BE2C (cell line): ENCODE measurements at regions not wholly inside any gene's neighbourhood (a gene's known extent, or its start where the extent isn't known, plus 50 kb on each side); places are given as distances from the start of the nearest gene placed in this dataset.

Source experiments
- DNase-seq: peaks from one replicate; pipeline ENCODE4 v3.0.0-alpha.2; 2020
- H3K27me3 ChIP-seq: fragments of 250-450 bp; sonication (Bioruptor Pico); 2 replicates; pipeline ENCODE4 v1.5.1; 2020; ENCODE audit warnings: mild to moderate bottlenecking
- H3K36me3 ChIP-seq: fragments of 250-450 bp; sonication (Bioruptor Pico); 2 replicates; pipeline ENCODE4 v1.5.1; 2020; ENCODE audit warnings: mild to moderate bottlenecking
- H3K4me1 ChIP-seq: fragments of 250-450 bp; sonication (Bioruptor Pico); 2 replicates; pipeline ENCODE4 v1.5.1; 2020
- H3K4me3 ChIP-seq: 2 replicates; pipeline ENCODE4 v1.5.1; 2011; ENCODE audit warnings: low read depth, low read length
- H3K9me3 ChIP-seq: fragments of 250-450 bp; sonication (Bioruptor Pico); 2 replicates; pipeline ENCODE4 v1.5.1; 2020
- TF ChIP-seq, protein P1 (sequence below): IDR thresholded peaks from 2 replicates; pipeline ENCODE4 v1.5.1; 2012; ENCODE audit warnings: mild to moderate bottlenecking, low read depth, low read length

DNA sequence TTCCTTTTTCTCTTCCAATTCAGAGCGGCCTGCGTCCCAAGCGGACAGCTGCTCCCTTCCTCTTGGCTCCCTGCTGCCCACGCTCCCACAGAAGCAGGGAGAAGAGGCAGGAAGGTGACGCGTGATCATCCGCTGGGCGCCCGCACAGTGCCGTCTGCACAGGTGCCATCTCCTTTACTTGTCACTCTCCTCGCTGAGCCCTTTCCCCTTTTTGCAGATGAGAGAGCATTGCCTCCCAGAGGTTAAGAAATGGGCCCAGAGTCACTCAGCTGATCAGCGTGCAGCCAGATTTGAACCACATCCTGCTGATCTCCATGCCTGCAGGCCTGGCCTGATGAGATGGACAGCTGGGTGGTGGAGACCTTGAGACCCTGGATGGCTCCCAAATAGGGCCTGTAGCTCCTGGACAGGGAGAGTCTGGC, 299.8 kb downstream of the SEC14L1 start:
- Histone ChIP-seq H3K4me1 (peaks cover 54% of the 10 kb centered on the region), H3K4me3 (no peak overlapping the region), H3K9me3 (no peaks in the 10 kb centered on the region), H3K36me3 (peaks cover 3% of the 10 kb centered on the region), H3K27me3 (no peaks in the 10 kb centered on the region)
- TF ChIP-seq, protein P1, sequence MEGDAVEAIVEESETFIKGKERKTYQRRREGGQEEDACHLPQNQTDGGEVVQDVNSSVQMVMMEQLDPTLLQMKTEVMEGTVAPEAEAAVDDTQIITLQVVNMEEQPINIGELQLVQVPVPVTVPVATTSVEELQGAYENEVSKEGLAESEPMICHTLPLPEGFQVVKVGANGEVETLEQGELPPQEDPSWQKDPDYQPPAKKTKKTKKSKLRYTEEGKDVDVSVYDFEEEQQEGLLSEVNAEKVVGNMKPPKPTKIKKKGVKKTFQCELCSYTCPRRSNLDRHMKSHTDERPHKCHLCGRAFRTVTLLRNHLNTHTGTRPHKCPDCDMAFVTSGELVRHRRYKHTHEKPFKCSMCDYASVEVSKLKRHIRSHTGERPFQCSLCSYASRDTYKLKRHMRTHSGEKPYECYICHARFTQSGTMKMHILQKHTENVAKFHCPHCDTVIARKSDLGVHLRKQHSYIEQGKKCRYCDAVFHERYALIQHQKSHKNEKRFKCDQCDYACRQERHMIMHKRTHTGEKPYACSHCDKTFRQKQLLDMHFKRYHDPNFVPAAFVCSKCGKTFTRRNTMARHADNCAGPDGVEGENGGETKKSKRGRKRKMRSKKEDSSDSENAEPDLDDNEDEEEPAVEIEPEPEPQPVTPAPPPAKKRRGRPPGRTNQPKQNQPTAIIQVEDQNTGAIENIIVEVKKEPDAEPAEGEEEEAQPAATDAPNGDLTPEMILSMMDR: no peak
- DNase-seq: no peak

DNA sequence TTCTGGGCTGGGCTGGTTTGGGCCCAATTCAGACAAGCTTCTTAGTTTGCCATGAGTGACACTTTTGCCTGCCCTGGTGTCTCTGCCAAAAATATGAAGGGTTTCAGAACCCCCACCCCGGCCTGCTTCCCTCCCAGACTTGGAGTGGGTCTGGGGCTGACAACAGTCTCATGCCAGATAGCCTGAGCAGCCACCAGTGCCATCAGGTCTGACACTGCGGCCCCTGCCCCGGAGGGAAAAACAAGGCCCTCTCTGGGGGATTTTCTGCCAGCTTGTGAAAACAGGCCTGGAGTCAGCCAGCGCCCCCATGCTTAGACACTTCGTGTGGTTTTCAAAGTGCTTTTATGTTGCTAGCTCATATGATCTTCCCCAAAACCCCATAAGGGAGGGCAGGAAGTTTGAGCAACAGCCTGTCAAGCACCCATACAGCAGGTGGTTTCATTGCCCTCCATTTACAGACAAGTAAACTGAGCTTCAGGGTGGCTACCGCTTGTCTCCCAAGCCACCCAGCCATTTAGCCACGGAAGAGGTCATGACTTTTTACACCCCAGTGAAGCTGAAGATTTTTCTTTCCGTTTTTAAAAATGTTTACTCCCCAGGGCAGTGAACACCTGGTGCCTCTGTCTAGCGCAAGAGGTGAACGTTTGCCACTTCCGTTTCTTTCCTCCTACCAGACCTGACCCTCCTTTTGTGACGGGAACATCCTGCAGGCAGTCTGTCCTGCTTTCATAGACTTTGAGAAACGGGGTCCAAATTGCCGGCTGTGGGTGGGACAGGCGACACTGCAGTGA, 300.6 kb downstream of the SEC14L1 start:
- TF ChIP-seq, protein P1: peak; percentile 26
- H3K4me3 ChIP-seq: no peak overlapping the region
- peaks cover 50% of the 10 kb centered on the region for H3K4me1 ChIP-seq
- H3K27me3 ChIP-seq: no peaks in the 10 kb centered on the region
- H3K9me3 ChIP-seq: no peaks in the 10 kb centered on the region
- peaks cover 3% of the 10 kb centered on the region for H3K36me3 ChIP-seq
- peak; percentile 78 for DNase-seq

DNA sequence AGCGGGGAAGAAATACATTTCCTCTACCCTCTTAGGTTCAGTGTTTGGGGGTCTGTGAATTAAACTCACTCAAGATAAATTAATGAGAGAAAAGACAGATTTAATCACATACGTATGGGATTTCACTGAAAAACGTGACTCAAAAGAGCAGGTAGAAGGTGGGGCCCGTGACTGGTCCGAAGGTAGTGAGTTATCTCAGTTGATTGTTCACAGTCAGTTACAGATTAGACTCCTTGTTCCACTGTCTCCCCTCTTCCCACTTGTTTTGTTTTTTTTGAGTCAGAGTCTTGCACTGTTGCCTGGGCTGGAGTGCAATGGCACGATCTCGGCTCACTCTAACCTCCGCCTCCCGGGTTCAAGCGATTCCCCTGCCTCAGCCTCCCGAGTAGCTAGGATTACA, 301.2 kb downstream of the SEC14L1 start:
- Histone ChIP-seq H3K36me3 (peaks cover 3% of the 10 kb centered on the region), H3K4me3 (no peak overlapping the region), H3K27me3 (no peaks in the 10 kb centered on the region), H3K4me1 (peaks cover 44% of the 10 kb centered on the region), H3K9me3 (no peaks in the 10 kb centered on the region)
- TF ChIP-seq, protein P1: no peak
- DNase-seq: no peak

DNA sequence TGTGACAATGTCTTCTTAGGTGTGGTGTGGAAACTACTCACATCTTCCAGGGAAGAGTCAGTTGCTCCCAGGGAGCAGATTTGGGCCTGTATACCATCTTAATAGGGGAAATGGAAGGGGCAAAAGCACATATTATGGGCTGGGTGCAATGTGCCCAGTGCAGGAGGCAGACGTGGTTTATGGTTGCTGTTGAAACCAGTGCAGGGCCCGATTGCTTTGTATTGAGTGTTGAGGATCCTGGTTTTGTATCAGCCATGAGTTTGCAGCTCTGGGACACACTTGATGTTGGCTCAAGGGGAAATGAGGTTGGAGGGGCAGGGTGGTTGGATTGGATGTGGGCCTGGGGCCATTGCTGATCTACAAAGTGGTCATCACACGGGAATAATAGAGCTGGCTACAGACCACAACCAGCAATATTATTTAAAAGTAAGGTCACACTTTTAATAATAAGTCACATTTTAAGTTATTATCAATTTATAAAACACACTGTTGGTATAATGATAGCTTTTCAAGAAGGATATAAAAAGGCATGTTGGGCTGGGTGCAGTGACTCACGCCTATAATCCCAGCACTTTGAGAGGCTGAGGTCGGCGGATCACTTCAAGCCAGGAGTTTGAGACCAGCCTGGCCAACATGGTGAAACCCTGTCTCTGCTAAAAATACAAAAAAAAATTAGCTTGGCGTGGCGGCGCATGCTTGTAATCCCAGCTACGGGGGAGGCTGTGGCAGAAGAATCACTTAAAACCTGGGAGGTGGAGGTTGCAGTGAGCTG, 302.4 kb downstream of the SEC14L1 start:
- Histone ChIP-seq H3K36me3 (peaks cover 3% of the 10 kb centered on the region), H3K4me1 (peaks cover 32% of the 10 kb centered on the region), H3K27me3 (no peaks in the 10 kb centered on the region), H3K4me3 (no peak overlapping the region), H3K9me3 (no peaks in the 10 kb centered on the region)
- DNase-seq: no peak
- TF ChIP-seq, protein P1: no peak

DNA sequence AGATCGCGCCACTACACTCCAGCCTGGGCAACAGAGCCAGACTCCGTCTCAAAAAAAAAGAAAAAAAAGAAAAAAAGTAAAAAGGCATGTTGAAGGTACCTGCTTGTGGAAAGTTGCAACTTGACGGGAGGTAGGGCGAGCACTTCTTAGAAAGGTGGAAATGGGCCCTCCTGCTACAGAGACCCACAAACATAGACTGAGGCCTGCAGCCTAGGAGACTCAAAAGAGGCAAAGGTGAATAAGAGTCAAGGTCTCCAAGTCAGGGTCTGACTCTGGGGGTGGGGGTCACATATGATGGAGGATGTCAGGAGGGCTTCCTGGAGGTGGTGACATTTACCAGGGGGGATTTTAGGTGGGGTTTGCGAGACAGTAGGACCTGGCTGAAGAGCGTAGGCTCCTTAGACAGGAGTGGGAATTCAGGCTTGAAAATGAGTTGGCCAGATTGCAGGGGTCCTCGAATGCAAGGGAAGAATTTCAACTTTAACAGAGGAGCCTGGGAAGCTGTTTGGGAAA, 303.0 kb downstream of the SEC14L1 start:
- no peak overlapping the region for H3K4me3 ChIP-seq
- H3K36me3 ChIP-seq: peaks cover 3% of the 10 kb centered on the region
- no peak for DNase-seq
- TF ChIP-seq, protein P1: no peak
- peaks cover 25% of the 10 kb centered on the region for H3K4me1 ChIP-seq
- H3K9me3 ChIP-seq: no peaks in the 10 kb centered on the region
- H3K27me3 ChIP-seq: no peaks in the 10 kb centered on the region
